ENCODE measurements at regions not wholly inside any gene's neighbourhood (a gene's known extent, or its start where the extent isn't known, plus 50 kb on each side); places are given as distances from the start of the nearest gene placed in this dataset.

GRCh38 chr18:38033282-38033681 lies 467.7 kb upstream of the CELF4 start:
- DNase-seq (ENCODE audit: low spot score), result no peak

- DNase-seq (ENCODE audit: low spot score), result no peak
These were observed 466.9 kb upstream of the CELF4 start for GRCh38 chr18:38032516-38032915.

- no peak for DNase-seq (ENCODE audit: low spot score)
These were observed 463.3 kb upstream of the CELF4 start for GRCh38 chr18:38028946-38029345.

- no peak for DNase-seq (ENCODE audit: low spot score)
These were observed 459.9 kb upstream of the CELF4 start for GRCh38 chr18:38025433-38026038.

- DNase-seq (ENCODE audit: low spot score), result no peak
These were observed 458.3 kb upstream of the CELF4 start for GRCh38 chr18:38023871-38024270.

- no peak for DNase-seq (ENCODE audit: low spot score)
These were observed 456.6 kb upstream of the CELF4 start for GRCh38 chr18:38022234-38022633.

GRCh38 chr18:38019292-38019691 lies 453.7 kb upstream of the CELF4 start:
- DNase-seq (ENCODE audit: low spot score), result no peak

- DNase-seq (ENCODE audit: low spot score), result no peak
These were observed 445.6 kb upstream of the CELF4 start for GRCh38 chr18:38010971-38011857.

- DNase-seq (ENCODE audit: low spot score), result no peak
These were observed 444.4 kb upstream of the CELF4 start for GRCh38 chr18:38010037-38010436.

GRCh38 chr18:38009320-38009719 lies 443.7 kb upstream of the CELF4 start:
- DNase-seq (ENCODE audit: low spot score), result no peak

GRCh38 chr18:38007676-38008330 lies 442.2 kb upstream of the CELF4 start:
- no peak for DNase-seq (ENCODE audit: low spot score)

- DNase-seq (ENCODE audit: low spot score), result no peak
These were observed 441.4 kb upstream of the CELF4 start for GRCh38 chr18:38007026-38007425.

GRCh38 chr18:38006541-38006940 lies 440.9 kb upstream of the CELF4 start:
- DNase-seq (ENCODE audit: low spot score), result no peak

- DNase-seq (ENCODE audit: low spot score), result no peak
These were observed 432.1 kb upstream of the CELF4 start for GRCh38 chr18:37997695-37998094.

GRCh38 chr18:37987901-37988300 lies 422.3 kb upstream of the CELF4 start:
- DNase-seq (ENCODE audit: low spot score), result no peak

GRCh38 chr18:37986665-37987064 lies 421.1 kb upstream of the CELF4 start:
- DNase-seq (ENCODE audit: low spot score), result no peak

GRCh38 chr18:37985126-37985525 lies 419.5 kb upstream of the CELF4 start:
- no peak for DNase-seq (ENCODE audit: low spot score)

- DNase-seq (ENCODE audit: low spot score), result no peak
These were observed 415.0 kb upstream of the CELF4 start for GRCh38 chr18:37980556-37980955.

- DNase-seq (ENCODE audit: low spot score), result no peak
These were observed 409.8 kb upstream of the CELF4 start for GRCh38 chr18:37975446-37975845.

GRCh38 chr18:37967261-37967660 lies 401.7 kb upstream of the CELF4 start:
- no peak for DNase-seq (ENCODE audit: low spot score)

GRCh38 chr18:37965572-37965970 lies 400.0 kb upstream of the CELF4 start:
- DNase-seq (ENCODE audit: low spot score), result no peak

GRCh38 chr18:37964885-37965571 lies 399.4 kb upstream of the CELF4 start:
- DNase-seq (ENCODE audit: low spot score), result no peak

All from ureter (tissue), 1 donor.